ENCODE measurements at regions not wholly inside any gene's neighbourhood (a gene's known extent, or its start where the extent isn't known, plus 50 kb on each side); places are given as distances from the start of the nearest gene placed in this dataset.

- TF ChIP-seq, protein P1, sequence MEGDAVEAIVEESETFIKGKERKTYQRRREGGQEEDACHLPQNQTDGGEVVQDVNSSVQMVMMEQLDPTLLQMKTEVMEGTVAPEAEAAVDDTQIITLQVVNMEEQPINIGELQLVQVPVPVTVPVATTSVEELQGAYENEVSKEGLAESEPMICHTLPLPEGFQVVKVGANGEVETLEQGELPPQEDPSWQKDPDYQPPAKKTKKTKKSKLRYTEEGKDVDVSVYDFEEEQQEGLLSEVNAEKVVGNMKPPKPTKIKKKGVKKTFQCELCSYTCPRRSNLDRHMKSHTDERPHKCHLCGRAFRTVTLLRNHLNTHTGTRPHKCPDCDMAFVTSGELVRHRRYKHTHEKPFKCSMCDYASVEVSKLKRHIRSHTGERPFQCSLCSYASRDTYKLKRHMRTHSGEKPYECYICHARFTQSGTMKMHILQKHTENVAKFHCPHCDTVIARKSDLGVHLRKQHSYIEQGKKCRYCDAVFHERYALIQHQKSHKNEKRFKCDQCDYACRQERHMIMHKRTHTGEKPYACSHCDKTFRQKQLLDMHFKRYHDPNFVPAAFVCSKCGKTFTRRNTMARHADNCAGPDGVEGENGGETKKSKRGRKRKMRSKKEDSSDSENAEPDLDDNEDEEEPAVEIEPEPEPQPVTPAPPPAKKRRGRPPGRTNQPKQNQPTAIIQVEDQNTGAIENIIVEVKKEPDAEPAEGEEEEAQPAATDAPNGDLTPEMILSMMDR (conservative IDR thresholded peaks at IDR 0.05 in 1 of 2, IDR thresholded peaks at IDR 0.05 in 1 of 2; ENCODE audit: low read depth in 1 of 2, low read length in 2 of 2), result no peak
- no peak for TF ChIP-seq EZH2 (IDR thresholded peaks at IDR 0.05; ENCODE audit: low read length, missing control alignments)
Observed at GRCh38 chrX:6708041-6708440, 173.1 kb upstream of the VCX3A start.

All from fibroblast of lung (primary cell).